ENCODE measurements at regions not wholly inside any gene's neighbourhood (a gene's known extent, or its start where the extent isn't known, plus 50 kb on each side); places are given as distances from the start of the nearest gene placed in this dataset.

- no peak for DNase-seq
Observed at GRCh38 chr5:152269533-152269932, 135.5 kb downstream of the NMUR2 start.

- no peak for DNase-seq
Observed at GRCh38 chr5:152264645-152265254, 140.3 kb downstream of the NMUR2 start.

- no peak for DNase-seq
Observed at GRCh38 chr5:152262667-152263066, 142.4 kb downstream of the NMUR2 start.

- no peak for DNase-seq
Observed at GRCh38 chr5:152260940-152261339, 144.1 kb downstream of the NMUR2 start.

GRCh38 chr5:152259702-152260101 lies 145.4 kb downstream of the NMUR2 start:
- no peak for DNase-seq

GRCh38 chr5:152256580-152256979 lies 148.5 kb downstream of the NMUR2 start:
- no peak for DNase-seq

GRCh38 chr5:152255411-152255810 lies 149.7 kb downstream of the NMUR2 start:
- DNase-seq, result no peak

- DNase-seq, result no peak
Observed at GRCh38 chr5:152247850-152248385, 157.2 kb downstream of the NMUR2 start.

- peak in 1 of 2 donors; percentile 1 for DNase-seq
Observed at GRCh38 chr5:152246401-152246800, 158.7 kb downstream of the NMUR2 start.

GRCh38 chr5:152237531-152237930 lies 167.5 kb downstream of the NMUR2 start:
- peak; percentile 2 to 6 for DNase-seq

GRCh38 chr5:152226191-152226590 lies 178.9 kb downstream of the NMUR2 start:
- DNase-seq, result no peak

- no peak for DNase-seq
Observed at GRCh38 chr5:152221721-152222629, 183.1 kb downstream of the NMUR2 start.

- DNase-seq, result no peak
Observed at GRCh38 chr5:152218694-152219093, 186.4 kb downstream of the NMUR2 start.

- no peak for DNase-seq
Observed at GRCh38 chr5:152205804-152206203, 199.3 kb downstream of the NMUR2 start.

GRCh38 chr5:152202321-152202720 lies 202.8 kb downstream of the NMUR2 start:
- no peak for DNase-seq

GRCh38 chr5:152193391-152194107 lies 211.5 kb downstream of the NMUR2 start:
- DNase-seq, result no peak

- DNase-seq, result no peak
Observed at GRCh38 chr5:152188251-152188650, 216.8 kb downstream of the NMUR2 start.

GRCh38 chr5:152187668-152188067 lies 217.4 kb downstream of the NMUR2 start:
- DNase-seq, result no peak

- DNase-seq, result no peak
Observed at GRCh38 chr5:152185547-152186245, 219.4 kb downstream of the NMUR2 start.

- no peak for DNase-seq
Observed at GRCh38 chr5:152184266-152184665, 220.8 kb downstream of the NMUR2 start.

GRCh38 chr5:152181461-152181860 lies 223.6 kb downstream of the NMUR2 start:
- no peak for DNase-seq

- no peak for DNase-seq
Observed at GRCh38 chr5:152178350-152178699, 226.8 kb downstream of the NMUR2 start.

Data from inflammatory macrophage treated with lipopolysaccharide for 1 hour (primary cell).